ENCODE measurements at regions not wholly inside any gene's neighbourhood (a gene's known extent, or its start where the extent isn't known, plus 50 kb on each side); places are given as distances from the start of the nearest gene placed in this dataset.

GRCh38 chr2:71833855-71834560 lies 313.7 kb downstream of the CYP26B1 start:
- H3K9me3 ChIP-seq: no peaks in the 10 kb centered on the region
- H3K4me3 ChIP-seq: no peak overlapping the region
- ATAC-seq: peak; percentile 40
- H3K36me3 ChIP-seq (ENCODE audit: low read depth): no peaks in the 10 kb centered on the region
- peak in 1 of 3 donors; percentile 21 for DNase-seq
- no peaks in the 10 kb centered on the region for H3K4me1 ChIP-seq (ENCODE audit: low read depth)
- TF ChIP-seq, protein P1, sequence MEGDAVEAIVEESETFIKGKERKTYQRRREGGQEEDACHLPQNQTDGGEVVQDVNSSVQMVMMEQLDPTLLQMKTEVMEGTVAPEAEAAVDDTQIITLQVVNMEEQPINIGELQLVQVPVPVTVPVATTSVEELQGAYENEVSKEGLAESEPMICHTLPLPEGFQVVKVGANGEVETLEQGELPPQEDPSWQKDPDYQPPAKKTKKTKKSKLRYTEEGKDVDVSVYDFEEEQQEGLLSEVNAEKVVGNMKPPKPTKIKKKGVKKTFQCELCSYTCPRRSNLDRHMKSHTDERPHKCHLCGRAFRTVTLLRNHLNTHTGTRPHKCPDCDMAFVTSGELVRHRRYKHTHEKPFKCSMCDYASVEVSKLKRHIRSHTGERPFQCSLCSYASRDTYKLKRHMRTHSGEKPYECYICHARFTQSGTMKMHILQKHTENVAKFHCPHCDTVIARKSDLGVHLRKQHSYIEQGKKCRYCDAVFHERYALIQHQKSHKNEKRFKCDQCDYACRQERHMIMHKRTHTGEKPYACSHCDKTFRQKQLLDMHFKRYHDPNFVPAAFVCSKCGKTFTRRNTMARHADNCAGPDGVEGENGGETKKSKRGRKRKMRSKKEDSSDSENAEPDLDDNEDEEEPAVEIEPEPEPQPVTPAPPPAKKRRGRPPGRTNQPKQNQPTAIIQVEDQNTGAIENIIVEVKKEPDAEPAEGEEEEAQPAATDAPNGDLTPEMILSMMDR (IDR thresholded peaks at IDR 0.05): no peak
- intact Hi-C loops (cut with DNase I, micrococcal nuclease): no loop called here

DNA sequence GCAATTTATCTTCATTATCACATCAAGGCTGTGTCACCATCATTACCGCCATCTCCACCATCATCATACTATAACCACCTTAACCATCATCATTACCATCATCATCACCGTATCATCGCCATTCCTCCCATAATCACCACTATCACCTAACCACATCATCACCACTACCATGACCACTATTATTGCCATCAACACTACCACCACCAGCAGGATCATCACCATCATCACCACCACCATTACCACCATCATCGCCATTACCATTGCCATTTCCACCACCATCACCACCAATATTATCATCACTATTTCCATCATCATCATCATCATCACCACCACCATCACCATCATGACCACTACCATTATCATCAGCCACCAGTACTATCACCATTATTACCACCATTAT lies 314.4 kb downstream of the CYP26B1 start:
- Histone ChIP-seq H3K9me3 (no peaks in the 10 kb centered on the region), H3K4me3 (no peak overlapping the region), H3K36me3 (ENCODE audit: low read depth) (no peaks in the 10 kb centered on the region), H3K4me1 (ENCODE audit: low read depth) (no peaks in the 10 kb centered on the region)
- ATAC-seq (no peak), DNase-seq (no peak)
- TF ChIP-seq, protein P1 (IDR thresholded peaks at IDR 0.05): no peak
- intact Hi-C loops (cut with DNase I, micrococcal nuclease): no loop called here

GRCh38 chr2:71832844-71833243 lies 314.8 kb downstream of the CYP26B1 start:
- DNase-seq (no peak), ATAC-seq (no peak)
- intact Hi-C loops (cut with DNase I, micrococcal nuclease): no loop called here
- Histone ChIP-seq H3K36me3 (ENCODE audit: low read depth) (no peaks in the 10 kb centered on the region), H3K9me3 (no peaks in the 10 kb centered on the region), H3K4me1 (ENCODE audit: low read depth) (no peaks in the 10 kb centered on the region), H3K4me3 (no peak overlapping the region)
- TF ChIP-seq, protein P1 (IDR thresholded peaks at IDR 0.05): no peak

GRCh38 chr2:71832388-71832787 lies 315.3 kb downstream of the CYP26B1 start:
- no peaks in the 10 kb centered on the region for H3K4me1 ChIP-seq (ENCODE audit: low read depth)
- ATAC-seq: no peak
- intact Hi-C loops (cut with DNase I, micrococcal nuclease): no loop called here
- TF ChIP-seq, protein P1 (IDR thresholded peaks at IDR 0.05): no peak
- no peaks in the 10 kb centered on the region for H3K36me3 ChIP-seq (ENCODE audit: low read depth)
- no peak overlapping the region for H3K4me3 ChIP-seq
- no peaks in the 10 kb centered on the region for H3K9me3 ChIP-seq
- no peak for DNase-seq

DNA sequence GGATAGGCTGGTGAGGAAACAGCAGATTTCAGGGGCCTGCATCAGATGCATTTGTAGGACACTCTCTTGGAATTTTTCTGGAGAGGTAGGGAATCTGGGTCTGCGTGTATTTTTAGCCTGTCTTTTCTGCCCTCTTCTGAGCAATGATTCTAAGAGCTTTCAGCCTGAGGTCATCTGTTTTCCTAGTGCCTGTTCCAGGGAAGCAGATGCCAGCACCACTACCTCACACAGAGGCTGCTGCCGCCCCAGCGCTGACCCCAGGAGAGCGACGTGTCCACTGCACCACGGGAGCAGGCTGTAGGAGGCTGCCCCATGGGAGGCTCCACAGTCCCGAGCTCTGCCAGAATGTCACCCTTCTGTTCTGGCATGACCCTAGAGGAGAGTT lies 316.5 kb downstream of the CYP26B1 start:
- no peaks in the 10 kb centered on the region for H3K9me3 ChIP-seq
- H3K4me1 ChIP-seq (ENCODE audit: low read depth): no peaks in the 10 kb centered on the region
- H3K36me3 ChIP-seq (ENCODE audit: low read depth): no peaks in the 10 kb centered on the region
- ATAC-seq (peak; percentile 25), DNase-seq (no peak)
- intact Hi-C loops (cut with DNase I, micrococcal nuclease): no loop called here
- H3K4me3 ChIP-seq: no peak overlapping the region
- TF ChIP-seq, protein P1 (IDR thresholded peaks at IDR 0.05): no peak

All from mucosa of descending colon (tissue), 3 donors.